ENCODE measurements at regions not wholly inside any gene's neighbourhood (a gene's known extent, or its start where the extent isn't known, plus 50 kb on each side); places are given as distances from the start of the nearest gene placed in this dataset.
"Not testable (repeated sequence)": the region's sequence is repeated elsewhere in the genome, so short reads cannot be mapped to it uniquely, and the experiment has no call there.

DNA sequence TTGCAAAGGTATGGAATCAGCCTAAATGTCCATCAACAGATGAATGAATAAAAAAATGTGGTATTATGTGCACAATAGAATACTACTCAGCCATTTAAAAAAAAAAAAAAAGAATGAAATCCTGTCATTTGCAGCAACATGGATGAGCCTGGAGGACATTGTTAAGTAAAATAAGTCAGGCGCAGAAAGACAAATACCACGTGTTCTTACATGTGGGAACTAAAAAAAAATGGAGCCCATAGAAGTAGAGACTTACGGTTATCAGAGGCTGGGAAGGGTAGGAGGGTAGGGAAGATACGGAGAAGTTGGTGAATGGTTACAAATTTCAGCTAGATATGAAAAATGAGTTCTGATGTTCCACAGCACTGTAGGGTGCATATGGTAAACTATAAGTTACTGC is 97.2 kb upstream of the SIRPG start:
- no peak for DNase-seq (ENCODE audit: low read depth, low spot score)

DNA sequence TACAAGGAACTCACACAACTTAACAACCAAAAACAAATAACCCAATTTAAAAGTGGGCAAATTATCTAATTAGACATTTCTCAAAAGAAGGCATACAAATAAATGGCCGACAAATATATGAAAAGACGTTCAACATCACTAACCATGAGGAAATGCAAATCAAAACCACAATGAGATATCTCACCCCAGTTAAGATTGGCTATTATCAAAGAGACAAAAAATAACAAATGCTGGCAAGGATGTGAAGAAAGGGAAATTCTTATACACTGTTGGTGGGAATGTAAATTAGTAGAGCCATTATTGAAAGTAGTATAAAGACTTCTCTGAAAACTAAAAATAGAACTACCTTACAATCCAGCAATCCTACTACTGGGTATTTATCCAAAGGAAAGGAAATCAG is 96.7 kb upstream of the SIRPG start:
- DNase-seq (ENCODE audit: low read depth, low spot score): no peak

DNA sequence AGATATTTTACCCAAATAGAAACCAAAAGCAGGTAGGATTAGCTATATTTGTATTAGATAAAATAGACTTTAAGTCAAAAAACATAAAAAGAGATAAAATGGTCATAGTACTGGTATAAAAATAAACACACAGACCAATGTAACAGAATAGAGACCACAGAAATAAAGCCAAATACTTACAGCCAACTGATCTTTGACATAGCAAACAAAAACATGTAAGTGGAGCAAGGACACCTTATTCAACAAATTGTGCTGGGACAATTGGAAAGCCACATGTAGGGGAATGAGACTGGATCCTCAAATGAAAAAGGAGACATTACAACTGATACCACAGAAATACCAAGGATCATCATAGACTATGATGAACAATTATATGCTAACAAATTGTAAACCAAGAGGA is 94.5 kb upstream of the SIRPG start:
- DNase-seq (ENCODE audit: low read depth, low spot score): no peak

DNA sequence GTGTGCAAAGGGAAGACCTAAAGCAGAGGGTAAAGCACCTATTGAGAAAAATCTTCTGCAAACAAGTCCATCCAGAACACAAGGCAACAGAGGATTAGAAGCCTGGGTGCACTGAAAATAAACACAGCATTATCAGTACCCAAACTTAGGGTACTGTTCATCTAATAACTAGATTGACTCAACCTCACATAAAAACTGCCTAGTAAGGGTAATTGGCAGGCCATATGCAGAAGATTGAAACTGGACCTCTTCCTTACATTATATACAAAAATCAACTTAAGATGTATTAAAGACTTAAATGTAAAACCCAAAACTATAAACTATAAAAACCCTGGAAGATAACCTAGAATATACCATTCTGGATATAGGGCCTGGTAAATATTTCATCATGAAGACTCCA is 91.2 kb upstream of the SIRPG start:
- no peak for DNase-seq (ENCODE audit: low read depth, low spot score)

DNA sequence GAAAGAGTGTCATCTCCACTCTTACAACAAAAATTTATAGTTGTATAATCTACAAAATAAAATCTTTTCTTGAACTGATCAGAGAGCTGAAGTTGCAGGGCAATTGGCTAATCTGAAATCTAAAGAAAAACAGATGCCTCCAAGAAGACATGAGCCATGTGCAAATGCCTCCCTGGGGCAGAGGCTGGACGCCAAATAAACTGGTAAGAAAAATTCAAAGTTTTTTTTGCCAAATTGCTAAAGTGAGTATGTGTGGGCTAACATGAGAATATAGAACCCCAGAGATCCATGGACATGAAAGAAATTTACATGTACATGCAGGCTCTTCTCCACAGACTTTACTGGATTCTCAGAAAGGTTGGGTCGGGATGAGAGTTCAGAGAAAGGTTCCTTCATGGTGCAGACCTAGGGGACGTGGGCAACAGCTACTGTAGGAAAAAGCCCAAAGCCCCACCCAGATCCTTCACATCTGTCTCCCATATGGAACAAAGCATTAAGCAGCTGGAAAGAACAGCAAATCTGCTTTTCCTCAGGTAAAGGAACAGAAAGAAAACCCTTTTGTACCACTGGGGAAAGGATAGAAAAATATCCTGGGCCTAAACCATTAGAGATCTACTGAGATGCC is 90.5 kb upstream of the SIRPG start:
- no peak for DNase-seq (ENCODE audit: low read depth, low spot score)

DNA sequence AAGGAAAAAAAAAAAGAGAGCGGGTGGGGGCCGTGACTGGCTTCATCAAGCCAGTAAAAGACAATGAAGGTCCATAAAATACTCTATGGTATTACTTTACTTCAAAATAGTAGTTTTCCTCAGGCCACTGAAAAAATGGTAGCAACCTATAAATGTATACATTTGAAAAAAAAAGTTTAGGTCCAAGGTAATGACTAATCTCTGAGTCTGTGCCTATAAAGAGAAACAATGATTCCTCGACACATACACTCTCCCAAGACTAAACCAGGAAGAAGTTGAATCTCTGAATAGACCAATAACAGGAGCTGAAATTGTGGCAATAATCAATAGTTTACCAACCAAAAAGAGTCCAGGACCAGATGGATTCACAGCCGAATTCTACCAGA is 84.5 kb upstream of the SIRPG start:
- not testable (repeated sequence) for DNase-seq (ENCODE audit: low read depth, low spot score)

DNA sequence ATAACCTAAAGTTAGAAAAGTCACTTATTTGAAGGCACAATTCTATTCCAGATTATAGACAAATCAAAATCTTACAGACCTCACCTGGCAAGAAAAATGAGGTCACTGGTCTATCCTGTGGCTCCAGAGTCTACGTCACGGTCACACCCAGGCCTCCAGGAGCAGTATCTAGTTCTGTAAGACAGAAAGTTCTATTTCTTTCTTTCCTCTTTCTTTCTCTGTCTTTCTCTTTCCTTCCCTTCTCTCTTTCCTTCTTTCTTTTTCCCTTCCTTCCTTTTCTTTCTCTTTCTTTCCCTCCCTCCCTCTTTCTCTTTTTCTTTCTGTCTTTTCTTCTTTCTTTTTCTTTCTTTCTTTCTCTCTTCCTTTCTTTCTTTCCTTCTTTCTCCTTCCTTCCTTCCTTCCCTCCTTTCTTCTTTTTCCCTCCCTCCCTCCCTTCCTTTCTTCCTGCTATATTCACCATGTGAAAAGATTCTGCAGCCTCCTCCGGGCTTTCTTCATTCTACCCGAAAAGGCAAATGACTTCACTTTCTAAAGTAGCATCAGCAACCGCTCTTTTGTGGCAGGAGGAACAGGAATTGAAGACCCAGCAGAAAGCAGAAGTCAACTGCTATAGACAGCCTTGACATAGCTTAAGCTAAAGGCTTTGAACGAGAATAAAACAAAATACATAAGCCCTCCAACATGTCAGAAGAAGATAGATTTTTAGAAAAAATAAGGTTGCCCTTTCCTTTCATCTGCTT is 83.9 kb upstream of the SIRPG start:
- no peak for DNase-seq (ENCODE audit: low read depth, low spot score)

DNA sequence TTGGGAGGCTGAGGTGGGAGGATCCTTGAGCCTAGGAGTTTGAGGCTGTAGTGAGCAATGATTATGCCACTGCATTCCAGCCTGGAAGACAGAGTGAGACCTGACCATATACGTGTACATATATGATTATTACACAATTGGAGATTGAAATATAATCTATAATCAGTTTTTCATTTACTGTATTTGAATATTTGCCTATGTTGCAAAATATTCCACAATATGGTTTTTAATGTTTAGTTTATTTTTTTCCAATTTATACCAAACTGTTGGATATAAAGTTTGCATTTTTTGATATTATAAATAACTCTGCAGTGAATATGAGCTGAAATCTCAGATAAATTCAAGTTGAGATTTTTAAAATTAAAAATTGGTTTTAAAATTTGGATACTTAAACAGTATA is 79.6 kb upstream of the SIRPG start:
- DNase-seq (ENCODE audit: low read depth, low spot score): no peak

DNA sequence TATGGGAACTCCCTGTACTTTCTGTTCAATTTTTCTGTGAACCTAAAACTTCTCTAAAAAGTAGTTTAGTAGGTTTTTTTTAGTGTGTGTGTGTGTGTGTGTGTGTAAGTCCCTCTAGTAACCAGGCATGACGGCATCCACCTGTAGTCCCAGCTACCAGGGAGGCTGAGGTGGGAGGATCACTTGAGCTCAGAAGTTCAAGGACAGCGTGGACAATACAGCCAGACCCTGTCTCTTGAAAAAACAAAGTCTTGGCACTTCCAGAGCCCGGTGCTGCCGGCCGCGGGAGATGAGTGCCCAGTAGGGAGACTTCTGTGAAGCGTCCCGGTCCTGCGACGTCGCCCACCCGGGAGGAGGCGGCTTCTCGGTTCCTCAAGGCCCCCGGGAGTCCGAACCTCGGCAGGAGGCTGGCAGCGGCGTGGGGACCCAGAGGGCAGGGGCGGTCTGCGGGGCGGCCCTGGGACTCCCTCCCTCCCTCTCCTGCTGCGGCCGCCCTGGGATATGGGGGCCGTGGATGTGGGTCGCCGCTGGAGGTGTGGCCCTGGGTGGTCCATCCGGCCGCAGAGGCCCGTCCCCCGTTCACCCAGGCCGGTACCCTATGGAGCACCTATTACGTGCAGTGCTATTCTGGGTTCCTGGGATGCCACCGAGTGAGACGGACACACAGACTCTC is 78.0 kb upstream of the SIRPG start:
- DNase-seq (ENCODE audit: low read depth, low spot score): no peak

DNA sequence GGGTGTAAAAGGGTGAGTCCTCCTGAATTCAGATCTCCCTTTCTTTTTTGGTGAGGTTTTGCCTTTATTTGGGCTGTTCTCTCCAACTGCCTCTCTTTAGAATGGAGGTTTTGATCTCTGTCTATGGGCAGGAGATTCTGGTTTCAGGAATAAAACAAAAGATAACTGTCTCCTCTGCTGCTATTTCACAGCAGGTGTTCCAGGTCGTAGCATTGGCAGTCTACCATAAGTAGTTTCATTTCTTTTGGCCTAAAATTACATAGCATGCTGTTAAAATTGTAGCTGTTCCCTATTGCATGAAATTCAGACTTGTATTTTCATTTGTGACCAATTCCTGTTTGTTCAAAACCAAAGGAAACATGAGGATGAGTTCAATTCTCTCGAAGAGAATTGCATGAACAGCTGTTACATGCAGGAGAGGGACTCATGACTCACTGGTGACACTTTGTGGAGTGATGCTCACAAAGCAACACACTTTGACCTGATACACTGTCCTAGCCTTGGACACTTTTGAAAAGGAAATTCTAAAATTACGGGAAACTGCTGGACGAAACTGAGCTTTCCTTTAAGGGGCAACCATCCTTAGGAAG is 76.8 kb upstream of the SIRPG start:
- no peak for DNase-seq (ENCODE audit: low read depth, low spot score)

DNA sequence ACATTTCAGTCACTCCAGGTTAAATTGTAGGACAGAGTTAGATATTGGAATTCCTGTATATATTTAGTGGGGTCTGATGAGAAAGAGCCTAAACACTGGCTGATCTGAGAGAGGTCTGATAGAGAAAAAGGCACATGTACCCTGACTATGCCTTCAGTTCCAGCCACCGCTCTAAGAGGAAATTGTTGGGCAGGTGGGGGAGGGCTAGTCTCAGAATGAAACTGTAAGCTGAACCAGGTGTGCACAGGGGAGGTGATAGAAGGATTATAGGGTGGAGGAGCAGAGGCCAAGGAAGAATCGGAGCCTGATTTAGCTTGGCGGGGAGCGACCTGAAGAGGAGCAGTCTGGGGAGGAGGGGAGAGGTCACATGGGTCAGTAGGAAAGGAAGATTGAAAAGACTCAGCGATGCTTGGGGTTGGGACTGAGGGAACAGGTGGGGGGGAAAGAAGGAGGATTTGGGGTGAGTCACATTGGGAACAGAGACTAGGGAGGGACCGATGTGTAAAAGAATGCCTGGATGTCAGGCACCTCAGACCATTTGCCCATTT is 74.3 kb upstream of the SIRPG start:
- not testable (repeated sequence) for DNase-seq (ENCODE audit: low read depth, low spot score)

DNA sequence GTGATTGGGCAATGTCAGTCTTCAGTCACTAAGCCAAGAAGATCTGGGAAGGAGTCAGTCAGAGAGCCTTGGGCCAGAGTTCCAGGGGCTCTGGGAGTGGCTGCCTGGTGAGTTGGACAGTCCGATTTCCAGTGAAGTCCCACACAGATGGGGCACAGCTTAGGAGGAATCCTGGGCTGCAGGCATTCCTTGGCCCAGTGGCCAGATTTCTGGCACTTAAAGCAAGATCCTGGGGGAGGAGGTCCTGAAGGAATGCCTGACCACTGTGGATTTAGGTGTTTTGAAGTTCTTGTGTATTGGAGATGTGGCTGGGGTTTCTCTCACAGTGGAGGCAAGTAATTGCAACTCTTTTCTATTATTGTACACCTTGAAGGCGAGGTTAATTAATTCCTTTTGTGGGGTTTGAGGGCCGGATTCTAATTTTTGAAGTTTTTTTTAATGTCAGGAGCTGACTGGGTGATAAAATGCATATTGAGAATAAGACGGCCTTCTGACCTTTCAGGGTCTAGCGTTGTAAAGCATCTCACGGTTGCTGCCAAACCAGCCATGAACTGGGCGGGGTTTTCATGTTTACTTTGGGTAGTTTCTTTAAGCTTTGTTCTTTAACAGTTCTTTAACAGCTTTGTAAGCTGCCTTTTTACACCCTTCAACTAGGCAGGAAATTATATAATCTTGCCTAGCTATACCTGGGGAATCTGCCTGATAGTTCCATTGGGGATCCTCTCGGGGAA is 73.6 kb upstream of the SIRPG start:
- DNase-seq (ENCODE audit: low read depth, low spot score): not testable (repeated sequence)

DNA sequence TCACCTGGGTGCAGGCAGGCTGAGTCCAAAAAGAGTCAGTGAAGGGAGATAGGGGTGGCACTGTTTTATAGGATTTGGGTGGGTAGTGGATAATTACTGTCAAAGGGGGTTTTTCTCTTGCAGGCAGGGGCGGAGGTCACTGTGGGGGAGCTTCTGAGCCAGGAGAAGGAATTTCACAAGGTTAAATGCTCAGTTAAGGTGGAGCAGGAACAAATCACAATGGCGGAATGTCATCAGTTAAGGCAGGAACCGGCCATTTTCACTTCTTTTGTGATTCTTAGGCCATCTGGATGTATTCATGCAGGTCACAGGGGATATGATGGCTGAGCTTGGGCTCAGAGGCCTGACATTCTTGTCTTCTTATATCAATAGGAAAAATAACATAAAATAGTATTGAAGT is 69.7 kb upstream of the SIRPG start:
- not testable (repeated sequence) for DNase-seq (ENCODE audit: low read depth, low spot score)

DNA sequence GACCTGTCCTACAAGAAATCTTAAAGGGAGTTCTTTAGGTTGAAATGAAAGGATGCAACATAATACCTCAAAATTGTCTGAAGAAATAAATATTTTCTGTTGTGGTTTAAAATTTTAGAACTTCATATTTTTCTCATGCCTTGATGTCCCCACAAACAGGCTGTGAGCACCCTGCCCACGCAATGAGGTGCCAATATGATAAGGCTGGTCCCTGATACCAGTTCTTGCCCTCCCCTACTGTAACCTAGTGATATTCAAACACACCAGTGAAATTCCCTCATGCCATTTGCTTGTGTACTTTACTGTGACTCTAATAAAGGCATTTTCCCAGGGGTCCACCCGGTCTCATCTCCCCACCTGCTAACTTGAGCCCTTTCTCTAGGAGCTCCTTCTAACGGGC is 67.3 kb upstream of the SIRPG start:
- no peak for DNase-seq (ENCODE audit: low read depth, low spot score)

DNA sequence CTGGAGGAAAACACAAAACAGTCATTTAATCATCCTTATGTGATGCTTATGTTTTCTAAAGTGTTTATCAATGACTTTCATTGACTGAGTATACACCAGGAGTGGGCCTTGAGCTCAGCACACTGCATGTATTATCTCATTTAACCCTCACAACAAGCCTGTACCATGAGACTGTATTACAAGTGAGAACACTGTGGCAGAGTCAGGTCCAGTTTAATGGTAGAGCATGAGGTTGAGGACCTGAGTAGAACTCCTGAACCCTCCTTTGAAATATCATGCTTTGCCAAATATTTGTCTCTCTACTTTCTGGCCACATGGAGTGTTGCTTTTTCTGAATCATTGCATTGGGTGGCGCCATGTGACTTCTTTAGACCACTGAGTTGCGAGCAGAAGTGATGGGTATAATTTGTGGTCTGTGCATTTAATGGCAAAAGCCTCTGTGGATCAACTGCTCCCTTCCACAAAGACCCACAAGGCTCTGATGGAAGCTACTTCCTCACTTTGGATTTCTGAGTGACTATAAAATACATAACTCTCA is 65.0 kb upstream of the SIRPG start:
- no peak for DNase-seq (ENCODE audit: low read depth, low spot score)

DNA sequence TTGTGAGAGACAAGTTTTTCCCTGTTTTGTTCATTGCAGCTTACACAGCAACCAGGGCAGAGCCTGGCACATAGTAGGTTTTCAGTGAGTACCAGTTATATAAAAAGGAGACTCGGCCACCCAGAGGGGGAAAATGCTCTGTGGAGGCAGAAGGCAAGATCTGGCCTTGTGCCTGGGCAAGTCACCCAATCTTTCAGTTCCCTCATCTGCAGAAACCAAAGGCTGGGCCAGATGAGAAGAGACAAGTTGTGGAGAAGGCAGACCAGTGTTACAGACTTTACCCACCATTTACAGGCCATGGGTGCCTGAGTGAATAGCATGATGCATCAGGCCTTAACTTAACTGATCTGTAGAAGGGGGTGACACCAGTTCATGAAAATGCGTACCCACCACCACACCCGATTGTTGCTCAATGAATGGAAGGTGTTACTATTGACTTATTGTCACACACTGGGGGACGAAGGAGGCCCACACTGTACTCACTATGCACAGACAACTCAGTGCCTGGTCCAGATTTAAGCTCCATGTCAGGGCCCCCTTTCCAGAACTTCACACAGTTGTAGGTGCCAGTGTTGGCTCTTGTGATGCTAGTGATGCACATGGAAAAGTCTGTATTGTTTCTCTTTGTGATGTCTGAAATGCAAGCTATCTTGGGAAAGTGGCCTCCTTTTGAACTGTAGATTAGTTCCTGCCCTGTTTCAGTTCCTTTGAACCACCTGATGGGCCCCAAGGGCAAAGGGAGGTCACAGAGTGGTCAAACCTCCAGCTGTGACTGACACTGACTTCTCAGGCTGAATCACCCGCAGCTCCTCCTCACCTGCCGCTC is 64.3 kb upstream of the SIRPG start:
- peak; percentile 94 for DNase-seq (ENCODE audit: low read depth, low spot score)

DNA sequence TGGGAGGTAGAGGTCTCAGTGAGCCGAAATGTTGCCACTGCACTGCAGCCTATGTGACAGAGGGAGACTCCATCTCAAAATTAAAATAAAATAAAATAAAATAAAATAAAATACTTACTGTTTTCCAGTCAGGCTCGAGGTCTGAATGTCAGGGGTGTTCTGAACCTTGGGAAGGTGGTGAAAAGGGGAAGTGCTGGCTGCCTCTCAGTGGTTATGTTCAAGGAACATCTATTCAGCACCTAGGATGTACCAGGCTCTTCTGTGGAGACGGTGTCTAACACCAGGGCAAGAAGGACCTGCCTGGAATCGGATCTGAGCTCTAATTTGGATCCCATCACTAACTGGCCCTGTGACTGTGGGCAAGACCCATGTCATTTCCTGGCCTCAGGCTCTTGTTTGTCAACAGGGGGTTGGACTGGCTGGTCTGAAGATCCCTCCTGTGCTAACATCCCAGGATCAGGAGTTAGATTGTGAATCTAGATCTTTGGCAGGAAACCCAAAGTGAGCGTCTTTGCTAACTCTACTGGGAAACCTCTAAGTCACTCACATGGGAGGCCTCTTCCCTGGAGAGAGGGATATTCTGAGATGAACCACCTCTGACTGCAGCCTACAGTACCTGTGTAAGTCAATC is 63.4 kb upstream of the SIRPG start:
- no peak for DNase-seq (ENCODE audit: low read depth, low spot score)

DNA sequence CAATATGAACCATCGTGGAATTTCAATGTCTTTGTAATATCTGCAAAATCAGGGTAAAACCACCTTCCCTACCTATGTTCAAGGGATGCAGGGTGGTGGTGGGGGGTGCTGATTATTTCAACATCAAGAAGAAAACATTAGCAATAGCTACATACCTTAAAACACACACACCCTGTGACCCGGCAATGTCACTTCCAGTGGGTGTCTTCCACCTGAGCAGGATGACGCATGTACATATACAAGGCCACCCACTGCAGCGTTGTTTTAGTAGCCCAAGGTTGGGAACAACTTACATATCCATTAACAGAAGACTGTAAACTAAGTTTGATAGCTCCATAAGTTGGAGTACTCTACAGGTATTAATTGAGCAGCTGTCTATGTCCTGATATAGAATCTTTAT is 62.6 kb upstream of the SIRPG start:
- no peak for DNase-seq (ENCODE audit: low read depth, low spot score)

DNA sequence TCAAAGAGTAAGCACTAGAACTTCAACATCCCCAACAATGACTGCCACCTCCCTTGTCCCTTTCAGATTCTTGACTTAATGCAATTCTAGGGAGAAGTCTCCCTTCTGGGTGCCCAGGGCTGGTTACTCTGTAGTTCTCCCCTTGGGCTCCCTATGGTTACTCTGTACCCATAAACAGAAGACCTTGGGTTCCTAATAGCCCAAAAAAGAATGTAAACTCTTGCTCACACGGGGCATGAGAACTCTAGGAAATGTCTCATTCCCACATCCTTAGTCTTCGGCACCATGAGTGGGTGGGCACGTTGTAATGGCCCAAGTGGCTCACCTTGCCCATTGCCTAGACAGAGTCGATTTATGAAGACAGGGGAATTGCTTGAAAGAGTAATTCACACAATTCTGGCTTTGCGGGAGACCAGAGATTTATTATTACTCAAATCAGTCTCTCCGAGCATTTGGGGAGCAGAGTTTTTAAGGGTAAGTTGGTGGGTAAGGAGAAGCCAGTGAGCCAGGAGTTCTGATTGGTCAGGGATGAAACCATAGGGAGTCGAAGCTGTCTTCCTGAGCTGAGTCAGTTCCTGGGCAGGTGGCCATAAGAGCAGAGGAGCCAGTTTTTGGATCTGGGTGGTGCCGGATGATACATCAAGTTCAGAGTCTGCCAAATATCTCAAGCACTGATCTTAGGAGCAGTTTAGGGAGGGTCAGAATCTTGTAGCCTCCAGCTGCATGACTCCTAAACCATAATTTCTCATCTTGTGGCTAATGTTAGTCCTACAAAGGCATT is 61.2 kb upstream of the SIRPG start:
- DNase-seq (ENCODE audit: low read depth, low spot score): no peak

Data from iPS DF 19.7 (cell line).